A549 (cell line): ENCODE measurements at regions not wholly inside any gene's neighbourhood (a gene's known extent, or its start where the extent isn't known, plus 50 kb on each side); places are given as distances from the start of the nearest gene placed in this dataset.

Source experiments
- MAFK ChIP-seq: fragments of 450-650 bp; IDR thresholded peaks from 2 replicates; pipeline ENCODE4 v1.6.1; 2014; ENCODE audit not compliant: partially characterized antibody
- MYC ChIP-seq: IDR thresholded peaks from 2 replicates; pipeline ENCODE4 v1.6.1; 2012; ENCODE audit warnings: mild to moderate bottlenecking, inconsistent platforms, low read length, improper control_type of control experiment, borderline replicate concordance
- POLR2A ChIP-seq: IDR thresholded peaks from 2 replicates; pipeline ENCODE4 v1.6.1; 2012; ENCODE audit warnings: mild to moderate bottlenecking, low read length
- RCOR1 ChIP-seq: fragments of 150-350 bp; IDR thresholded peaks from 2 replicates; pipeline ENCODE4 v1.6.1; 2014; ENCODE audit warnings: antibody characterized with exemption, low read length, low read depth
- TF ChIP-seq, protein P1 (sequence below): fragments of >200 bp; sonication (Bioruptor Twin); formaldehyde crosslinking; IDR thresholded peaks from 3 replicates; pipeline ENCODE4 v1.5.1; 2016

- no peak for TF ChIP-seq RCOR1
- no peak for TF ChIP-seq POLR2A
- TF ChIP-seq MAFK = no peak
- no peak for TF ChIP-seq MYC
- TF ChIP-seq, protein P1, sequence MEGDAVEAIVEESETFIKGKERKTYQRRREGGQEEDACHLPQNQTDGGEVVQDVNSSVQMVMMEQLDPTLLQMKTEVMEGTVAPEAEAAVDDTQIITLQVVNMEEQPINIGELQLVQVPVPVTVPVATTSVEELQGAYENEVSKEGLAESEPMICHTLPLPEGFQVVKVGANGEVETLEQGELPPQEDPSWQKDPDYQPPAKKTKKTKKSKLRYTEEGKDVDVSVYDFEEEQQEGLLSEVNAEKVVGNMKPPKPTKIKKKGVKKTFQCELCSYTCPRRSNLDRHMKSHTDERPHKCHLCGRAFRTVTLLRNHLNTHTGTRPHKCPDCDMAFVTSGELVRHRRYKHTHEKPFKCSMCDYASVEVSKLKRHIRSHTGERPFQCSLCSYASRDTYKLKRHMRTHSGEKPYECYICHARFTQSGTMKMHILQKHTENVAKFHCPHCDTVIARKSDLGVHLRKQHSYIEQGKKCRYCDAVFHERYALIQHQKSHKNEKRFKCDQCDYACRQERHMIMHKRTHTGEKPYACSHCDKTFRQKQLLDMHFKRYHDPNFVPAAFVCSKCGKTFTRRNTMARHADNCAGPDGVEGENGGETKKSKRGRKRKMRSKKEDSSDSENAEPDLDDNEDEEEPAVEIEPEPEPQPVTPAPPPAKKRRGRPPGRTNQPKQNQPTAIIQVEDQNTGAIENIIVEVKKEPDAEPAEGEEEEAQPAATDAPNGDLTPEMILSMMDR = no peak
Observed at GRCh38 chr22:27525711-27526110, 275.8 kb downstream of the MN1 start.
